DLD1 (cell line): ENCODE measurements at regions not wholly inside any gene's neighbourhood (a gene's known extent, or its start where the extent isn't known, plus 50 kb on each side); places are given as distances from the start of the nearest gene placed in this dataset.
"Not testable (repeated sequence)": the region's sequence is repeated elsewhere in the genome, so short reads cannot be mapped to it uniquely, and the experiment has no call there.

Source experiments
- in situ Hi-C: cut with HindIII; loops from 2 replicates; pipeline ENCODE4 v1.10.0; 2017; ENCODE audit warnings: low sequenced_read_pairs

DNA sequence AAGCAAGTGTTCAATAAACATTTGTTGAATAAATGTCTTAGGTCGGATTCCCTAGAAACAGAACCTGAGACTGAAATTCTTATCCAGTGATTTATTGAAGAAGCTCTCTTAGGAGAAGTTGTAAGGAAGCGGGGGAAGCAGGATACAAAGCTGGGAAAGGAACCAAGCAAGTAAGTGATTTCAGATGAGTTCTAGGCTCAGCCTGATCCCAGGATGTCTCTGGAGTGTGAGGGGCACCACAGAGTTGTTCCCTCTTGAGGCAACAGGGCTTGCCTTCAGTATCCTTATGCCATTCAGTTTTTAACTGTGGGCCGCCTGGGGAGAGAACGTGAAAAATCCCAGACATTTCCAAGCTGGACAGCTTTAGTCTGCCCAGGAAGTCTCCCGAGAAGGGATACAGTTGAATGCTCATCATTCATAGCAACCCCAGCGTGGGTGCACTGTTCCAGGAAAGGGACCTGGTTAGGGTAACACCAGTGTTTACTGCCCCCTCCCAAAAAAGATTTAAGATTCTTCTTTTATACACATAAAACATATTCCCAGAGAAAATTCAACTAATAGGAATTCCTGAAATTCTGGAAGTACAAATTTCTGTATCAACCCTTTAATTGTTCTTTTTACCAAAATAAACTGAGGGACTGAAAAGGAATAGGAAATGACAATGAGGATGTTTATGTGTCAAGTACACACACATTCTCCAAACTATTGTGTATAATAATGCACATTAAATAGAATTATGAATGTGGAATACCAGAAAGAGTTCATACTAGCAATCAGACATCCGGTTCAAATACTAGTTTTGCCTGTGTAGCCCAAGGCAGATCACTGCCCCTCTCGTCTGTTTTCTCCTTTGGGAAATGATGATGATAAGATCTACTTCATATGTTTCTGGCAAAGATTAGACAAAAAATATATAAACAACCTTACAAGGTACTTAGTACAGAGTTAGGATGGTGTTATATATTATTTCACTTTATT is 592.1 kb upstream of the CDH2 start:
- in situ Hi-C loops = no loop called here

DNA sequence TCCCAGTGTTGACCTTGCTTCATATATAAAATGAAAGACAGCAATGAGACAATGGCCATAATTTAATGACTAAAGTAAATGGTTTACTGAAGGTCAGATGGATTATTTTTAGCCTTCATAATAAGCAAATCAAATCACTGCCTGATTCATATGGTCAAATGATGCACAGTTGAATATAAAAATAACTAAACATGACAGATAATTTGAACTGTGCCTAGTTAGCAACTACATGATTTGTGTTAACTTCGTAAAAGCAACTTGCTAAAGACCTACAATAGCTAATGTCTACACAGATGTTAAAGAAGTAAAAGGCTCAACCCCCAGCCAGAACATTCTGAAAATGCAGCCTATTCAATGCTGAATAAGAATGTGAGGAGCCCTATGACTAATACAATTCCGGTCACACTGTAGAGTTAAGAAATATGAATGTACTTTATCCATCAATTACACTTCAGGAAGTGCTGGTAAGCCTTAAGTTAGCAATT is 590.8 kb upstream of the CDH2 start:
- in situ Hi-C loops = no loop called here

DNA sequence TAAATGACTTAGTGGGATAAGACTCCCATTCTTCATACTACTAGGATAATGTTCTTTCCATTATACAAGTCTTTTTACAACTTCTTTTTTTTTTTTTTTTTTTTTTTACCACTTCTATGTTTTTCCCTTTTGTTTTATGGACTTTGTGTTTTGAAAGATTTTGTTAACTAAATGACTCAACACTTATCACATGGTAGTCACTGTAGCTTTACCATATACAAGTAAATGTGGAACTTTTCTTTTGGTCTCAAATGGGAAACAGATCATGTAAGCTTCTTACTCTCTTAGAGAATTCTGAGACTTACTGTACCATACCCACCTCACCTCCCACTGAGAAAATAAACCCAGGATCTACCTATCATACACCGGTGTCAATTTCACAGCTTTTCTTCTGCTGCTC is 590.3 kb upstream of the CDH2 start:
- in situ Hi-C loops = no loop called here

DNA sequence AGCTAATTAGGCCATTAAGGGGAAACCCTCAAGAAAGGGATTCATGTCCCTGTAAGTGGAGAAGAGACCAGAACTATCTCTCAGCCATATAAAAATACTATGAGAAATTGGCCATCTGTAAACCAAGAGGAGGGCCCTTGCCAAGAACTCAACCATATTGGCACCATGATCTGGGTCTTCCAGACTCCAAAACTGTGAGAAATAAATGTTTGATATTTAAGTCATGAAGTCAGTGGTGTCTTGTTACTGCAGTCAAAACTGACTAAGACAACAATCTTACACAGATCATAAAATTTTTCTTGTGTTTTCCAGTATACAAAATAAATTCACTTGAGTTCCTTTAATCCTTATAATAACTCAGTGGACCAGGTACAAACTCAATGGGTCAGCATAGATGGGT is 589.8 kb upstream of the CDH2 start:
- in situ Hi-C loops = no loop called here

DNA sequence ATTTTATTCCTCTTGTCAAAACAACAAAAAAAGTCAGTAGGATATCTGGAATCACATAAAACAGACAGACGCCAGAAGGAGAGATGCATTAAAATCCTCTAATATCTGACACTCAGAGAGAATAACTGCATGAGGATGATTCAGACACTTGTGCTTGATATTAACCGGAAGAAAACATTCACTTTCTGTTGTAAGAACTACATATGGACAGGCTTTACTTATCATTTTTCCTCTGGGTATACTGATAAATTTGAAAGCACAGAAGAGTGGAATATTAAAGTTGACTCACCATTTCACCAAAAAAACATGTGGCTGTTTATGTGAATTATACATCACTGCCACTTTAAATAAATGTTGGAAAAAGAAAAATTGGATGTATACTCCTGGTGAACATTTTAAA is 589.1 kb upstream of the CDH2 start:
- in situ Hi-C loops = no loop called here

GRCh38 chr18:28760299-28760698 is 583.4 kb upstream of the CDH2 start:
- in situ Hi-C loops = no loop called here

GRCh38 chr18:28757466-28758008 is 580.6 kb upstream of the CDH2 start:
- in situ Hi-C loops = no loop called here

DNA sequence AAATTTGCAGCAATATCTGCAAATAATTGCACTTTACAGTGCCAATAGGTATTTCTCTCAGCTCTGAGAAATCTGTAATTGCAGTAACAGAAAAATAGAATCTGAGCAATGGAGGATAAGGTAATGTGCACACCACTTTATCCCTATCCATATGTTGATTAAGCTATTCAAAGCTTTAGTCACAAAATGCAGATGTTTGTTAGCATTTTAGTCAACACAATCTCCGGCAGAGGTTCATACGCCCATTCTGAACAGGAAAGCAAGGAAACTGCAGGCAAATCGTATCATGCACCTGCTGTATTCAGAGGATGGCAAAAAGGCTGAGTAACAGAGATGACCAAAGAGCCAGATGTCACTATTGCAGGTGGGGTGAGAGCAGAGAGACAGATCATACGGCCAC is 566.2 kb upstream of the CDH2 start:
- in situ Hi-C loops = no loop called here

DNA sequence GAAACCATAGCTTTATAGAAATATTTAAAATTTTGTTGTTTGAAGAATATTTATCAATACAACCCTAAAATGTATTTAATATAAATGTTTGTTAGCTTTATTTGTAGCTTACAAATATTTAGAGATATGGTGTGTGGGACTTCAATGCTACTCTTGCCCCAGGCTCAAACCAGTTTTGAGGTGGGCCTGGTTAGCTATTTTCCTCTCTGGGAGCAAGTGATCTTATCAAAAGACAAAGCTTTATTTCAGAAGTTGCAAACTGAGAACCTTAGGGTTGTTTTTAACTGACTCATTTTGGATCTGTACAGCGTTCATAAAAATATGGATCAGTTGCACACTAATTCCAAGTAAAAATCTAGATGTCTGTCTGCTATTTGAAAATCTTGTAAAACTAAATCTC is 563.6 kb upstream of the CDH2 start:
- in situ Hi-C loops = no loop called here

DNA sequence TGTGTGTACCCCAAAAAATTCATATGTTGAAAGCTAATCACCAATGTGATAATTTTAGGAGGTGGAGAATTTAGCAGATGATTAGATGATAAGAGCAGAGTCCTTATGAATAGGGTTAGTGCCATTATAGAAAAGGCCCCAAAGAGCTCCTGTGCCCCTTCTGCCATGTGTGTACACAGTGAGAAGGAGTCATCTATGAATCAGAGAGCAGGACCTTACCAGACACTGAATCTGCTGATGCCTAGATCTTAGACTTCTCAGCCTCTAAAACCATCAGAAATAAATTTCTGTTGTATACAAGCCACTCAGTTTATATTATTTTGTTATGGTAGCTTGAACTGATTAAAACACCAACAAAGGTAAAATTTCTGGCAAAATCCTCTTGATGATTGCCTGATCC is 560.0 kb upstream of the CDH2 start:
- in situ Hi-C loops = no loop called here

DNA sequence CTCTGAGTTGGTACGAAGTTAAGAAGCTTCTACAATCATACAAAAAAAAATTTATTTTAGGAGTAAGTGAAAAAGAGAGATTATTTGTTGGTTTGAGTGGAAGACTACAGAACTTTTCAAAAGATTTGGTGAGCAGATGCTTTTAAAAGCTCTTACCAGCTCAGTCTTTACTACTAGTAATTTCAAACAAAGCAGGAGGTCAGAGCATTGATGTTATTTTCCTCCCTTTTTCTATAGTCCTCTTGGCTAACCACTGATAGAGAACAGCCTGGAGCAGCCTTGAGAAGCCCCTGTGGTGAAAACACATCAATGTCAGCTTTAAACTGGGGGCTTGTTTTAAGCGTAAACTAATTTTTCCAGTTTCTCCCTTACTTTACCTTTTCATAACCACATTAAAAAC is 559.3 kb upstream of the CDH2 start:
- in situ Hi-C loops = no loop called here

- in situ Hi-C loops = no loop called here
These were observed 558.8 kb upstream of the CDH2 start for GRCh38 chr18:28735731-28736130.

GRCh38 chr18:28729321-28729720 is 552.4 kb upstream of the CDH2 start:
- in situ Hi-C loops = no loop called here

DNA sequence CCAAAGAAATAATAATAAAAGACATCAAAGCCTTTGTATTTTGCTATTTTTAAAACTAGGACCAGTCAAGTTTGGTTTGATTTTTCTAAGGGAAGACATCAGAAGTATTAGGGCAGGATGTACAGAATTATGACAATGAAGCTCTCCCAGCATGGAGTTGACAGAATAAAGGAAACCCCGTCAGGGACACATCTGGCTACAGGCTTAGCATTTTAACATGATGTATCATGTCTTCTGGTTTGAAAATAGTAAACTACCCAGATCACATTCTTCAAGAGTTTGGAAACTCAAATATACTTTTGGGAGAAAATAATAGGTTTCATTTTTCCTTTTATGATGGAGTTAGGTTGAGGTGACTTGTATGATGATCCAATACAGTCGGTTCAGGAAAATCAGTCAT is 552.0 kb upstream of the CDH2 start:
- in situ Hi-C loops = no loop called here

- in situ Hi-C loops = not testable (repeated sequence)
These were observed 550.3 kb upstream of the CDH2 start for GRCh38 chr18:28727189-28727588.

- in situ Hi-C loops = no loop called here
These were observed 548.9 kb upstream of the CDH2 start for GRCh38 chr18:28725876-28726275.

DNA sequence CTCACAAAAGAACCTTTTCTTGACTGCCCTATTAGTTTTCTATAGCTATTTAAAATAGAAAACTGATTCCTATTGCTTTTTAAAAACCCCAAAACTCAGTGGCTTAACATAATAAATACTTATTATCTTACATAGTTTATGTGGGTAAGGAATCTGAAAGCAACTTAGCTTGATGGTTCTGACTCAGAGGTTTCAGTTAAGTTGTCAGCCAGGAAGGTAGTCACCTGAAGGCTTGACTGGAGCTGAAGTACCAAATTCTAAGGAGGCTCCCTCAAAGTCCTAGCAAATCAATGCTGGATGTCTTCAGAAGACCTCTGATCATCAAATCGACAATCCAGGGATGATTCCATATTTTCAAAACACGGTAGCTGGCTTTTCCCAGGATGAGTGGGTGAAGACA is 546.6 kb upstream of the CDH2 start:
- in situ Hi-C loops = no loop called here

DNA sequence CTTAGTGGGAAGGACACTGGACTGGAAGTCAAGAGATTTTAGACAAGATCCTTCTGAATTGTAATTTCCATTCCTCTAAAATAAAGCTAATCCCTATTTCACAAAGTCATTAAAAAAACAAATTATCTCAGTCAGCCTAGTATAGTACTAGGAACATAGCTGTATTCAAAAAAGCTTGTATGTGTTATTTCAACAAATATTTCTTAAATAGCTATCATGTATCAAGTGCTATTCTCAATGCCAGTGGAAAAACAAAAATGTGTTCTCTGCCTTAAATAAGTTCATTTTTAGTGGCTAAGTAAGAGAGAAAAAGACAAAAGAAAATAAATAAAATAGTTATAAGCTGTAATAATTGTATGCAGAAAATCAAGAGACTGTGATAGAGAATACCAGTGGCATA is 541.8 kb upstream of the CDH2 start:
- in situ Hi-C loops = no loop called here

- in situ Hi-C loops = no loop called here
These were observed 539.4 kb upstream of the CDH2 start for GRCh38 chr18:28716338-28716737.

GRCh38 chr18:28715206-28715605 is 538.3 kb upstream of the CDH2 start:
- in situ Hi-C loops = no loop called here

DNA sequence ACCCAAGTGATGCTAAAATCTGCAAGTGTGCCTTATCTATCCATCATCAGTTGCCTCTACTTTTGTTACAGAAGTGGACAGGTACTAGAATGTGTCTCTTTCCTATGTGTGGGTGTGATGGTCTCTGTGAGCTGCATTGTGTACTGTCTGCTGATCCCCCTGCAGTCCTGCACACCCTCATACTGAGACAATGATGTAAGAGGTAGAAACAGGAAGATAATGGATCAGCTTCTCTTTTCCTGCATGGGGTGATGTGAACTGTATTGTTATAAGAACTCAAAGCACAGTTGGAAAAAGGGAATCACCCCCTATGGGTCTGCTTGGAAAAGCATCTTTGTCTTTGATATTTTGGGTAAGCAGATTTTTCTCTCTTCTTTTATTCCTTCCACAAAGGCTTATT is 537.6 kb upstream of the CDH2 start:
- in situ Hi-C loops = no loop called here

GRCh38 chr18:28712796-28713425 is 536.0 kb upstream of the CDH2 start:
- in situ Hi-C loops = no loop called here
